A549 (cell line): ENCODE measurements at regions not wholly inside any gene's neighbourhood (a gene's known extent, or its start where the extent isn't known, plus 50 kb on each side); places are given as distances from the start of the nearest gene placed in this dataset.

ENCODE experiments used
- RAD21 ChIP-seq, 2 experiments: fragments of >200 bp in 1 of 2; sonication (Bioruptor Twin) in 1 of 2; formaldehyde crosslinking in 1 of 2; IDR thresholded peaks in 1 of 2; conservative IDR thresholded peaks in 1 of 2; 2 replicates in 1 of 2; 3 replicates in 1 of 2; pipeline ENCODE4 v1.6.1; 2012 to 2018; ENCODE audit warnings: inconsistent platforms in 1 of 2
- TF ChIP-seq, protein P1 (sequence below): IDR thresholded peaks from 2 replicates; pipeline ENCODE4 v1.6.1; 2012

DNA sequence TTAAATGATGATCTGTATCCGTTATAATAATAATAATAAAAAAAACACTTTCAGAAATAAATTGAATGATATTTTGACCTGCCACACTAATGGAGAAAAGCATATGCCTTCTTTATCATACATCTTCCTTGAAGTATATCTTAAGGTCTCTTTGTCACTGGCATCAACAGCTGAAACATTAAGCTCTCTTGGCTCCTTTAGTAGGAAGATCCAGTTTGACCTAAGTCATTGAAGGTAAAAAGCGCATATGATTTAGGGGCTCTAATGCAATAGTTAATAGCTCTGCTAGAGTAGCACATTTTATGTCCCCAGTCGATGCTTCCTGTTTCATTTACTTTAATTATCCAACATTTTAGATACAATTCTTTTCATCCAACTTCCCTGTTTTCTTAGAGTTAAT, 1010.8 kb downstream of the STPG2 start:
- no peak for TF ChIP-seq RAD21 (conservative IDR thresholded peaks at IDR 0.05 in 1 of 2, IDR thresholded peaks at IDR 0.05 in 1 of 2)
- TF ChIP-seq, protein P1, sequence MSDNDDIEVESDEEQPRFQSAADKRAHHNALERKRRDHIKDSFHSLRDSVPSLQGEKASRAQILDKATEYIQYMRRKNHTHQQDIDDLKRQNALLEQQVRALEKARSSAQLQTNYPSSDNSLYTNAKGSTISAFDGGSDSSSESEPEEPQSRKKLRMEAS, result no peak
